Epidermal melanocyte (primary cell): ENCODE measurements at regions not wholly inside any gene's neighbourhood (a gene's known extent, or its start where the extent isn't known, plus 50 kb on each side); places are given as distances from the start of the nearest gene placed in this dataset.

Experiments used
- DNase-seq: peaks from one replicate; pipeline ENCODE4 v3.0.0; 2011; ENCODE audit warnings: low spot score; ENCODE audit not compliant: insufficient read length

- DNase-seq, result no peak
Observed at GRCh38 chr2:66691031-66691965, 256.4 kb downstream of the MEIS1 start.

GRCh38 chr2:66692521-66693054 lies 257.7 kb downstream of the MEIS1 start:
- no peak for DNase-seq

- no peak for DNase-seq
Observed at GRCh38 chr2:66693076-66693965, 258.4 kb downstream of the MEIS1 start.

- DNase-seq, result no peak
Observed at GRCh38 chr2:66694087-66694860, 259.3 kb downstream of the MEIS1 start.

GRCh38 chr2:66695226-66695735 lies 260.4 kb downstream of the MEIS1 start:
- no peak for DNase-seq

GRCh38 chr2:66696374-66696773 lies 261.4 kb downstream of the MEIS1 start:
- no peak for DNase-seq

GRCh38 chr2:66696886-66697285 lies 262.0 kb downstream of the MEIS1 start:
- no peak for DNase-seq

- DNase-seq, result no peak
Observed at GRCh38 chr2:66697366-66697765, 262.4 kb downstream of the MEIS1 start.

- no peak for DNase-seq
Observed at GRCh38 chr2:66698091-66698490, 263.2 kb downstream of the MEIS1 start.

GRCh38 chr2:66698576-66699239 lies 263.8 kb downstream of the MEIS1 start:
- no peak for DNase-seq

GRCh38 chr2:66699416-66699792 lies 264.5 kb downstream of the MEIS1 start:
- no peak for DNase-seq

- DNase-seq, result no peak
Observed at GRCh38 chr2:66699793-66700676, 265.1 kb downstream of the MEIS1 start.

GRCh38 chr2:66700677-66701066 lies 265.7 kb downstream of the MEIS1 start:
- DNase-seq, result no peak

- no peak for DNase-seq
Observed at GRCh38 chr2:66701251-66701650, 266.3 kb downstream of the MEIS1 start.

- no peak for DNase-seq
Observed at GRCh38 chr2:66701656-66702055, 266.7 kb downstream of the MEIS1 start.

GRCh38 chr2:66702301-66702700 lies 267.4 kb downstream of the MEIS1 start:
- DNase-seq, result no peak

- DNase-seq, result no peak
Observed at GRCh38 chr2:66704786-66705185, 269.9 kb downstream of the MEIS1 start.

- DNase-seq, result no peak
Observed at GRCh38 chr2:66714610-66715009, 279.7 kb downstream of the MEIS1 start.

GRCh38 chr2:66717218-66717905 lies 282.4 kb downstream of the MEIS1 start:
- DNase-seq, result no peak
